ENCODE measurements at regions not wholly inside any gene's neighbourhood (a gene's known extent, or its start where the extent isn't known, plus 50 kb on each side); places are given as distances from the start of the nearest gene placed in this dataset.

DNA sequence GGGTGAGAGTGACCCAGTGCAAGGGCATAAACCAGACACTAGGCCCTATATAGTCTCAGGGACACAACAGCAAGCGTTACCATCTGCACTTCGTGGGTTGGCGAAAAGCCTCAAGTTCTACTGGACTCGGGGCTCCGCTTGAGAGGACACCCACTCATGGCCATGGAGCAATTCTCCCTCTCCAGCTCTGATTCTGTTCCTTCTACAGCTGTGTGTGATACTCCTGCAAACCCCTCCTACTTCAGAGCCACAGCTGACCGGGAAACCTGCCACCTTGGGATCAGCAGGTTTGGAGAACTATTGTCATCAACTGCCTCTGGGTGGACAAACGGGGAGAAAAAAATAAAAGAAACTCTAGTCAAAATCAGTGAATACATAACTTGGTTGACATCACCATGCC, 306.9 kb downstream of the FGFR2 start:
- TF ChIP-seq, protein P1, sequence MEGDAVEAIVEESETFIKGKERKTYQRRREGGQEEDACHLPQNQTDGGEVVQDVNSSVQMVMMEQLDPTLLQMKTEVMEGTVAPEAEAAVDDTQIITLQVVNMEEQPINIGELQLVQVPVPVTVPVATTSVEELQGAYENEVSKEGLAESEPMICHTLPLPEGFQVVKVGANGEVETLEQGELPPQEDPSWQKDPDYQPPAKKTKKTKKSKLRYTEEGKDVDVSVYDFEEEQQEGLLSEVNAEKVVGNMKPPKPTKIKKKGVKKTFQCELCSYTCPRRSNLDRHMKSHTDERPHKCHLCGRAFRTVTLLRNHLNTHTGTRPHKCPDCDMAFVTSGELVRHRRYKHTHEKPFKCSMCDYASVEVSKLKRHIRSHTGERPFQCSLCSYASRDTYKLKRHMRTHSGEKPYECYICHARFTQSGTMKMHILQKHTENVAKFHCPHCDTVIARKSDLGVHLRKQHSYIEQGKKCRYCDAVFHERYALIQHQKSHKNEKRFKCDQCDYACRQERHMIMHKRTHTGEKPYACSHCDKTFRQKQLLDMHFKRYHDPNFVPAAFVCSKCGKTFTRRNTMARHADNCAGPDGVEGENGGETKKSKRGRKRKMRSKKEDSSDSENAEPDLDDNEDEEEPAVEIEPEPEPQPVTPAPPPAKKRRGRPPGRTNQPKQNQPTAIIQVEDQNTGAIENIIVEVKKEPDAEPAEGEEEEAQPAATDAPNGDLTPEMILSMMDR (IDR thresholded peaks at IDR 0.05) = no peak
- TF ChIP-seq POLR2A (IDR thresholded peaks at IDR 0.05) = no peak
